K562 (cell line): ENCODE measurements at regions not wholly inside any gene's neighbourhood (a gene's known extent, or its start where the extent isn't known, plus 50 kb on each side); places are given as distances from the start of the nearest gene placed in this dataset.
A peak's percentile ranks its signal among the peaks of the same experiment; 100 is the strongest.

ENCODE experiments used
- BCLAF1 ChIP-seq, 2 experiments: fragments of 450-650 bp in 1 of 2; IDR thresholded peaks; 2 replicates each; pipeline ENCODE4 v1.6.1; 2011 to 2017; ENCODE audit warnings: low read depth in 2 of 2, antibody characterized with exemption in 1 of 2, borderline replicate concordance in 1 of 2, low read length in 1 of 2, mild to moderate bottlenecking in 1 of 2, mixed read lengths in 1 of 2; ENCODE audit not compliant: control insufficient read depth in 1 of 2
- BRCA1 ChIP-seq, 2 experiments: fragments of 450-650 bp in 1 of 2; sonication (generic) in 1 of 2; formaldehyde crosslinking in 1 of 2; IDR thresholded peaks; 2 replicates each; pipeline versions ENCODE4 v1.5.0 to v1.6.1; 2017 to 2020; ENCODE audit warnings: mild to moderate bottlenecking in 1 of 2, missing genetic modification reagents in 1 of 2
- C11orf30 ChIP-seq: fragments of 450-650 bp; IDR thresholded peaks from 2 replicates; pipeline ENCODE4 v1.6.1; 2016; ENCODE audit warnings: low read depth, mild to moderate bottlenecking
- ELF2 ChIP-seq: fragments of 250-450 bp; sonication (Bioruptor Pico); IDR thresholded peaks from 2 replicates; pipeline ENCODE4 v1.5.0; 2021; ENCODE audit warnings: mild to moderate bottlenecking
- MNT ChIP-seq, 2 experiments: fragments of 450-650 bp; conservative IDR thresholded peaks; 2 replicates each; pipeline ENCODE4 v1.6.1; 2017; ENCODE audit warnings: mild to moderate bottlenecking in 2 of 2, moderate library complexity in 2 of 2
- SP2 ChIP-seq: IDR thresholded peaks from 2 replicates; pipeline ENCODE4 v1.6.1; 2011; ENCODE audit warnings: mild to moderate bottlenecking, low read depth, low read length, moderate library complexity; ENCODE audit not compliant: poor library complexity, severe bottlenecking; ENCODE audit errors: extremely low read depth
- ZFP36 ChIP-seq: fragments of 150-350 bp; IDR thresholded peaks from 2 replicates; pipeline ENCODE4 v1.6.1; 2018; ENCODE audit warnings: low read length, low read depth; ENCODE audit not compliant: partially characterized antibody
- ZNF449 ChIP-seq: fragments of 250-450 bp; sonication (Bioruptor Pico); IDR thresholded peaks from 2 replicates; pipeline ENCODE4 v1.8.0; 2022; ENCODE audit warnings: moderate library complexity, mild to moderate bottlenecking, inconsistent platforms
- ZNF785 ChIP-seq: fragments of 250-450 bp; sonication (Bioruptor Pico); IDR thresholded peaks from 2 replicates; pipeline ENCODE4 v1.4.0; 2020; ENCODE audit warnings: mild to moderate bottlenecking
- TF ChIP-seq, protein P1 (sequence below): sonication (generic); formaldehyde crosslinking; IDR thresholded peaks from 2 replicates; pipeline ENCODE4 v1.8.1; 2023; ENCODE audit warnings: mild to moderate bottlenecking, missing genetic modification reagents

- TF ChIP-seq MNT (conservative IDR thresholded peaks at IDR 0.05) (peak; percentile 18 to 56; a peak in 3 of 4 replicates), ZNF449 (CRISPR knock-in tag) (no peak), ELF2 (no peak), C11orf30 (peak; percentile 59), ZNF785 (CRISPR knock-in tag) (no peak), BCLAF1 (IDR thresholded peaks at IDR 0.05; ENCODE audit: borderline replicate concordance in 1 of 2, control insufficient read depth in 1 of 2, low read depth in 2 of 2, low read length in 1 of 2) (no peak), SP2 (no peak), ZFP36 (no peak), BRCA1 (IDR thresholded peaks at IDR 0.05) (no peak), BRCA1 (CRISPR knock-in tag; IDR thresholded peaks at IDR 0.05) (no peak)
- TF ChIP-seq, protein P1, sequence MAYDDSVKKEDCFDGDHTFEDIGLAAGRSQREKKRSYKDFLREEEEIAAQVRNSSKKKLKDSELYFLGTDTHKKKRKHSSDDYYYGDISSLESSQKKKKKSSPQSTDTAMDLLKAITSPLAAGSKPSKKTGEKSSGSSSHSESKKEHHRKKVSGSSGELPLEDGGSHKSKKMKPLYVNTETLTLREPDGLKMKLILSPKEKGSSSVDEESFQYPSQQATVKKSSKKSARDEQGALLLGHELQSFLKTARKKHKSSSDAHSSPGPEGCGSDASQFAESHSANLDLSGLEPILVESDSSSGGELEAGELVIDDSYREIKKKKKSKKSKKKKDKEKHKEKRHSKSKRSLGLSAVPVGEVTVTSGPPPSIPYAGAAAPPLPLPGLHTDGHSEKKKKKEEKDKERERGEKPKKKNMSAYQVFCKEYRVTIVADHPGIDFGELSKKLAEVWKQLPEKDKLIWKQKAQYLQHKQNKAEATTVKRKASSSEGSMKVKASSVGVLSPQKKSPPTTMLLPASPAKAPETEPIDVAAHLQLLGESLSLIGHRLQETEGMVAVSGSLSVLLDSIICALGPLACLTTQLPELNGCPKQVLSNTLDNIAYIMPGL (CRISPR knock-in tag) = no peak
Observed at GRCh38 chr12:93020631-93021597, 91.8 kb upstream of the EEA1 start (continued).
